ENCODE measurements at regions not wholly inside any gene's neighbourhood (a gene's known extent, or its start where the extent isn't known, plus 50 kb on each side); places are given as distances from the start of the nearest gene placed in this dataset.

- no peak overlapping the region for H3K4me3 ChIP-seq
- TF ChIP-seq CTCF (IDR thresholded peaks at IDR 0.05) = no peak
- no peak for DNase-seq (ENCODE audit: low spot score)
- H3K27ac ChIP-seq = no peak overlapping the region
Measured at GRCh38 chr18:56521263-56521662, 117.1 kb downstream of the TXNL1 start.

DNA sequence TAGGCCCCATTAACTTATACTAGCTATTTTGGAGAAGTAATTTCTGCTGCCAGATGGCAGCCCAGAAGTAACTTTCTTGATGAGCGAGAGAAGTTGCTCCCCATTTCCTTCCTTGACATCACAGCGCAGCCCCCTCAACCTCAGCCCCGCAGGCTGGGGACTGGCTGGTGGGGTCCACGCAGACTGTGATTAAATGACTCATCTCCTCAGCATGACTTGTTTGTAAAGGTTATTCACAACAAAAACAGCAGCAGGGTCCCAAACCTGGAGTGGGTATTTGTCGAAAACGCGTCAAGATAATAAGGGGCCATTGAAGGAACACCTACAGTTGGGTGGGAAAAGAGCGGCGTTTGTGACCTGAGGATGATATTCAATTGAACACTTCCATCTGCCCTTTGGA lies 120.6 kb downstream of the TXNL1 start:
- Histone ChIP-seq H3K4me3 (no peak overlapping the region), H3K27ac (no peak overlapping the region)
- no peak for DNase-seq (ENCODE audit: low spot score)
- no peak for TF ChIP-seq CTCF (IDR thresholded peaks at IDR 0.05)

- TF ChIP-seq CTCF (IDR thresholded peaks at IDR 0.05) = no peak
- H3K27ac ChIP-seq = no peak overlapping the region
- H3K4me3 ChIP-seq = no peak overlapping the region
- no peak for DNase-seq (ENCODE audit: low spot score)
Measured at GRCh38 chr18:56517196-56517595, 121.2 kb downstream of the TXNL1 start.

- no peak overlapping the region for H3K4me3 ChIP-seq
- TF ChIP-seq CTCF (IDR thresholded peaks at IDR 0.05) = no peak
- DNase-seq (ENCODE audit: low spot score) = no peak
- no peak overlapping the region for H3K27ac ChIP-seq
Measured at GRCh38 chr18:56516789-56517188, 121.6 kb downstream of the TXNL1 start.

DNA sequence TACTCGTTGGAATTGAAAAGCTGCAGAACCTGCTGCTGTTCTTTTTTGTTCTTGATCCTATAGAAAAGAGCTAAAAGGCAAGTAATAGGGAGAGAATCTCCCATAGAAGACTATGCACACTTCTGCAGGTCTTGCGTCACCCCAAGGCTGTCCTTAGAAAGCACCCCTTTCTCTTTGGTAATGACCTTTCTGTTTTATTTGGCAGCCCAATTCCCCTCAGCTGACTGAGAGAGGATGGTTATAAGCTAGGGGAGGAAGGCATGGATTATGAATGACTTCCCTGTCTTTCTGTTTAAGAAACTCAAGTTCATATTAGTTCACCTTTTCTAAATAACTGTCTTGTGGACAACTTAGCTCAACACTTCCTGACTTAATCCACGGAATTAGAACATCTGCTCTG lies 122.9 kb downstream of the TXNL1 start:
- DNase-seq (ENCODE audit: low spot score) = no peak
- H3K4me3 ChIP-seq = no peak overlapping the region
- H3K27ac ChIP-seq = no peak overlapping the region
- TF ChIP-seq CTCF (IDR thresholded peaks at IDR 0.05) = no peak

GRCh38 chr18:56511996-56512395 lies 126.4 kb downstream of the TXNL1 start:
- TF ChIP-seq CTCF (IDR thresholded peaks at IDR 0.05) = no peak
- H3K4me3 ChIP-seq = no peak overlapping the region
- H3K27ac ChIP-seq = no peak overlapping the region
- no peak for DNase-seq (ENCODE audit: low spot score)

- TF ChIP-seq CTCF (IDR thresholded peaks at IDR 0.05) = no peak
Measured at GRCh38 chr18:56510108-56510507, 128.3 kb downstream of the TXNL1 start.

More at GRCh38 chr18:56510108-56510507, 128.3 kb downstream of the TXNL1 start:
- Histone ChIP-seq H3K4me3 (no peak overlapping the region), H3K27ac (no peak overlapping the region)
- no peak for DNase-seq (ENCODE audit: low spot score)
